GM21515 (cell line): ENCODE measurements at regions not wholly inside any gene's neighbourhood (a gene's known extent, or its start where the extent isn't known, plus 50 kb on each side); places are given as distances from the start of the nearest gene placed in this dataset.

ENCODE experiments used
- ATAC-seq: cut with Tn5 transposase; IDR thresholded peaks from one replicate; pipeline ENCODE4 v1.9.1; 2021; ENCODE audit not compliant: unreplicated experiment

DNA sequence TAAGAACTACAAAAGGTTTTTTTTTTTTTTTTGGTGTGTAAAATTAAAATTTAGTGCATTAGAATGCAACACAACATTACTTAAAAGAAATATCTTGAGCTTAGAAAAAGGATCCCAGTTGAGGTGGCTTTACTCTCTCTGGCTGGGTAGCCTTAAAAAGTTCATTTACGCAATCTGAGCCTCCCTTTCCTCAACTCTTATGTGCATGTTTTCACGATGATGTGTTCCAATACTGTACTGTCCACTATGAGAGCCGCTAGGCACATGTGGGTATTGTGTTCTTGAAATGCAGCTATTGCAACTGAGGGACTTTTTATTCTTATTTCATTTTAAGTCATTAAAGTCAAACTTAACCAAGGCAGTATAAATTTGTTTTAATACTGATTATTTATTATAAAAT is 460.9 kb upstream of the SYT1 start:
- ATAC-seq = no peak

DNA sequence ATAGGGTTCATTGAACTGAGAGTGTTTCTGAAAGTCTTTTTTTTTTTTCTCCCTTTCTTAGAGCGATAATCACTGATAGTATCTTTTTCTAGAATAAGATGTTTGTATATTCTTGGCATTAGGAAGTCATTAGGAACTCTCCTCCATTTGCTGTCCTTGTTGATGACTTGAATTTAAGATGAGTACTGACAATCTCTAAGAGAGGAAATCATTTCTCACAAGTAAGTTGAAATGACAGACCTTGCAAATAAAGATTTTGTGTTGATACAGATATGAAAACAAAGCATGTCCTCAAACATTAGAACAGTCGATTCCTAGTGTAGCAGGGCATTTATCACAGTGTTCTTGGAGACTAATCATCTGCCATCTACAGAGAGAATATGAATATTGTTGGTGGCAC is 458.4 kb upstream of the SYT1 start:
- ATAC-seq = no peak

DNA sequence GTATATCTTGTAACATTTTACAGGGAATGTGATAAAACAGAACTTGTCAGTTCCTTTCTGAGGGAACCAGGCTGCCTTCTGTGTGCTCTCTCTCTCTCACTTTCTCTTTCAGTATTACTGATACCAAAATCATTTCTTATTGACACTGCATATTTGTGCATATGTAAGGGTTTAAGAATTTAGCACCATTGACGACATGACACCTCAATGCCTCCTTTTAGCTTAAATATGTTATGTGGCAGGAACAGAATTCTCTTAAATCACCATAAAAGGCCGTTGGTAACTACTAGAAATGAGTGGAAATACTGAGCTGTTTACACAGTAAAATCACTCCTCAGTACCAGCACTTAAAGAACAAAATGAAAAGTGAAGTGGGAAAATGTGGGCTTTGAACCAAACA is 457.7 kb upstream of the SYT1 start:
- ATAC-seq = peak; percentile 92

DNA sequence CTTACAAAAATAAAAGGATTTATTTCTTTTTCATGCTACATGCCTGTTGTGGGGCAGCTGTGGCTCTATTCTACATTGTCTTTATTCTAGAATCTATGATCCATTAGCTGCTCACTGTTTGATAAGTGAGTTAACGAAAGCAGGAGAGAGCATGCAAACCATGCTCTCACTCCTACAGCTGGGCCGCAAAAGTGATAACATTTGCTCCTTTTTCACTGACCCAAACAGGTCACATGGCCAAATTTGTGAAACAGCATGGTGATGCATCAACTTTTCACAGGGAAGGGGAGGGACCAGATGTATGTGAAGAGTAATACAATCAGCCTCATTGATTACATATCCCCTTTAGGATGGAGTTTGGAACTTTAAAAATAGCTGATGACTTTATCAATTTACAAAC is 456.9 kb upstream of the SYT1 start:
- no peak for ATAC-seq

DNA sequence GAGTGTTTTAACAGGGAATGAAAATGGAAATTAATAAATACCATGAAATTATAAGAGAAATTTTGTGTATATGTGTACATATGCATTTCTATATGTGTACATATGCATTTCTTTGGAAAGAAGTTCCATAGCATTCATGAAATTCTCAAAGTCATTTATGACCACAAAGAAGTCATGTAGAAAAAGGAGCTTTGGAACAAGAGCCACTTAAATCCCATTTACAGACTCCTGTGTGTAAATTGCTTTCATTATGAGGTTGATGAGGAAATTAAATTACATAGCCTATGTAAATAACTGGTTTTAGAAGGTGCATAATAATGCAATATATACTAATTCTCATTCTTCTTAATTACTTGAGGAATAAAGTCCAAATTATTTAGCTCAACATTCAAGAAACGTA is 450.5 kb upstream of the SYT1 start:
- ATAC-seq = no peak

DNA sequence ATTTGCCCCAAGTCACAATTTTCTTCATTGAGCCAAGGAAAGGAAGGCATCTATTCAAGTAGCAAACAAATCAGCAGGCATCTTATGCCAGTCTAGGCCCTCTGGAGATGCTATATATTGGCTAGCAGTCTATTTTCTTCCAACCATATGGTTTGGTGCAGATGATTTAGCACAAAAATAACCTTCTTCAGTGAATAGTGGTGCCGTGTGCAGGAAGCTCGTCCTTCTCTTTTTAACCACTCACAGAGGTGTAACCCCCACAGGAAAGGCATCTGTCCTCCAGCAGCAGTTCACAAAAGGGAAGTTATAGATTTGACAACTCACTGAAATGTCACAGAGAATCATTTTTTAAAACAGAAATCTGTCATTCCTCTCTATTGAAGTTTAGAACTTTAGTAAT is 445.7 kb upstream of the SYT1 start:
- peak; percentile 67 for ATAC-seq

DNA sequence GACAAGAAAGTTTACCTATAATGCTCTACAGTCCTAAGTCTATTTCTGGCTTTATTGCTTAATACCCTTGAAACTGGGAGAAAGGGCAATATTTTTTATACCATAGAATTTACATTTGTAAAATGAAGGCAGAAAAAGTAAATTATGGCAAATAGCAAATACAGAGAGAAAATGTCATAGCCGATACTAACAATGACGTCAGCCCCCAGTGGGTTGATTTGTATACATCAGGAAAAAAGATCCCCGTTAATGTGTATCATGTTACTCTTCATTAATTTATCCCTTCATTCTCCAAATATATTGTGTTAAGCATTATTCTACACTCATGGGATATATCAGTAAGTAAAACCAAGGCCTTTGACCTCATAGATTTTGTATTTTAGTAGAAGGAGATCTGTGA is 445.1 kb upstream of the SYT1 start:
- ATAC-seq = no peak

DNA sequence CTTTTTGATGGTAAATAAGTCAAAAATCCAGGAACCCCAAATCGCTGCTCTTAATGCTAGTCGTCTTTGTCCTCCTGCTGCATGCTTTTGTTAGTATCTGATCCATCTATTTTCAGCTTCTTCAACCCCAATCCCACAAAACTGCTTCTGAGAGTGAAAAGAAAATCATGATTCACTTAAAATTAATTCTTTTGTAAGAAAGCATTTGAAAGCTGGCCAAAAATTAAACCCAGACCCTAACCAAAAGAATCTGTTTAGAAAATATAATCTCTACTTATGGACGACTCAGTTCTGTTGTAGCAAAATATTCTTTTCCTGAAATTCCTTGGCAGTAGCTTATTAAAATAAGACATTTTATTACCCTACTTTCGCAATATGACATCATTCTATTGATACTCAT is 443.6 kb upstream of the SYT1 start:
- no peak for ATAC-seq

DNA sequence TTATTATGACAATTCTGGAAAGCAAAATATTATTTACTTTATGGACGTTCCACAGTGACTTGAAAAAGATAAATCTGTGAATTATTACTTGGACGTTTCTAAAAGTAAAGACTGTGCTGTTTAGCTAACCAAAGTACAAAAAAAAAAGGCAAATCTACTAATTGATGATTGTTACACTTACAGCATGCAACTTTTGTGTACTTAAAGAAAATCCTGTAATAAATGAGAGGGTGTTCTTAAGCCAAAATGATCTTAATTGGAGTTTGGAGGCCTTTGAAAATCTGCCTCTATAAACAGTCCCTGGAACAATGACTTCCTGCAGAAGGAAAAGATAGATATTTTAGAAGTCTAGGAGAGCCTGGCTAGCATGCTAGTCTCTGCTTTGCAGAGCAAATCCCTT is 434.0 kb upstream of the SYT1 start:
- no peak for ATAC-seq

DNA sequence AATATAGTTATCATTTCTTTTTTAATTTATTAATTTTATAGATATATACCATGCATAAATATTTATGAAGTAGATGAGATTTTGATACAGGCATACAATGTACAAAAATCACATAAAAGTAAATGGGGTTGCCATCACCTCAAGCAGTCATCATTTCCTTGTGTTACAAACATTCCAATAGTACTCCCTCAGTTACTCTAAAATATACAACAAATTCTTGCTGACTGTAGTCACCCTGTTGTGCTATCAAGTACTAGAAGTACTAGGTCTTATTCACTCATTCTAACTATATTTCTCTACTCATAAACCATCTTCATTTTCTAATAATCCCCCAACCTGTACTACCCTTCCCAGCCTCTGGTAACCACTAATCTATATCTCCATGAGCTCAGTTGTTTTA is 432.6 kb upstream of the SYT1 start:
- ATAC-seq = no peak

DNA sequence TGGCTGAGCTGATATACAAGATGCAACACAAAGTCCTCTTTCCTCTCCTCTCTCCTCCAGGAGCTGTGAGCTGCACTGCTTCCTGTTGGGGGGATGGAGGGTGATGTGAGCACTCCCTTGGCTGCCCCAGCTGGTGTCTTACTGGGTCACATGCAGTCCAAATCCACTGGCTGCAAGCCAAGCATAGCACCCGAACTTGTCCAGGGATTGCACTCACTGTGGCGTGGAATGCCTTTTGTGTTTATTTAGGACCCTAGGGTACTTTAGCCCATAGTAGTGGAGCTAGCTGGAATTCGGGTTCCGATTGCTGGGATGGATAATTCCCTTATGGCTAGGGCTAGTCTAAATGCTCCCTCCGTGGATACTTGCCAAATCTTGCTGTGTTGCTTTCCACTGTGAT is 424.9 kb upstream of the SYT1 start:
- ATAC-seq = no peak

DNA sequence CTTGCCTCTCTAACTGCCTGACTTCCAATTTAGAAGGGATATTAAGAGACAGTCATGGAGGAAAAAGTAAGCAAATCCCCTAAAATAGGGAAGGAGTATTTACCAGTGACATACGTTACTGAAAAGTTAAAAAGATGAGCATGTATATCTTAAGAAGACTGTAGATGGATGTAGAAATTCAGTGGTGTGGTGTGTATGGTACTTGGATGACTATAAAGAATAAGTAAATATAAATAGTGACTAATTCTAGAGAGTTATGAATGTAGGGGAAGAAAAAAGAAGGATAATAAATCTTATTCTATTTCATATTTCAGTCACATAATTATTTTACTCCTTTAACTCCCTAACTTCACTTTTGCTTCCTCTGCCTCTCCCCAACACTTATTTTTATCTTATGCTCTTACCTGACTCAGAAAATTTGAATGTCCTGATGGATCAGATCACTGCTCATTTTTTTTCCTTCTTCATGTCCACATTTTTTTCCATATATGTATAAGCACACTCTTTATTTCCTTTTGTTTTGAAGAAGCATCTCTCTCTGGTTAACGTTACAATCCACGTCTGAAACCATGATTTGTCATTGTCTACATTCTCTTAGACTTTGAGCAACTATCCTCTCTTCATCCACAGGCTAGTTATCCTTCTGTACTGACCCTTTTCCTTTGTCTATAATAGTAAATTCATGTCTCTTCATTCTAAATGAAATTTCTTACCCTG is 422.7 kb upstream of the SYT1 start:
- no peak for ATAC-seq

DNA sequence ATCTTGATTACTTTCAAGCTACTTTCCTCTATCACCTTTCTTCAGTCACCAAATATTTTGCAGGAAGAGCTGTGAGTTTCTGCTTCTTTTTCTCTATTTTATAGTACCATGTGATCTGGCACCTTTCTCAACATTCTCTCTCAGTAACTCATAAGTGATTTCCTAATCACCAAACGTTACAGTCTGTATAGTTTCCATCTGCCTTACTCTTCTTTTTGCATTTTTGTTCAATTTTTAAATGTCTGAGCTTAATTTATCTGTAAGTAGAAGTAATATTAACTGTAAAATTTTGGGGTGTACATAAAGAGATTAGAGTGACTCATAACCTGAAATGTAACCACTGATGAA is 422.1 kb upstream of the SYT1 start:
- no peak for ATAC-seq

DNA sequence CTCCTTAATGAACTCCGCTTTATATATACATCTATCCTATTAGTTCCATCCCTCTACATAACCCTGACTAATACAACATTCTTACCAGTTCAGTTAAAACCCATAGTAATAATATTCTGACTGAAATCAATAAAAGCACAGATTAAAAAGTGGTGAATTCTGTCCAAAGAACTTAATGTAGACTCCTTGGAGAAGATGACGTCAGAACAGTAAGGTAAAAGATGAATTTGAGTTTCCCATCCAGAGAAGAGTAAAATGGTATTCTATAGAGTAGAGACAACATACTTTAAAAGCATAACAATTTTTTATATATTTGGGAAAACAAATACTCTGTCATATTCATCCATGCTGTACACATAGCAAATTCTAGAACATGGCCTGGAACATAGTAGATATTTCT is 418.0 kb upstream of the SYT1 start:
- no peak for ATAC-seq

DNA sequence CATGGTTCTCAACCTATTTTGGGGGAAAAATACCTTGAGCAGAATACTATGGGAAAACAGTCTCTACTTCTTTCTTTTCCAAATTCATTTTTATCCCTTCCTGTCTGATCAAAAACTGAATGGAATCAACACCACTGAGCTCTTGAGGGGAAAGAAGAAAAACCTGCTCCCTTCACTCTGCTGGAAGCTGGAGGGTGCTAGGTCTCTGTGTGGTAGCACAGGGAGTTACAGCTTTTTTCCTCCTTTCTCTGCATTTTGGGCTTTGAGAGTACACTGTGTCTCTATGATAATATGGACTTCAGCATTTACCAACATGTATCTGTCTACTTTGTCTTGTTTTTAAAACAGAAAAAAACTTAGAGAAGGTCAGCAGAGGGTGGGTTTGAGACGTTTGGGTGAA is 417.2 kb upstream of the SYT1 start:
- no peak for ATAC-seq

DNA sequence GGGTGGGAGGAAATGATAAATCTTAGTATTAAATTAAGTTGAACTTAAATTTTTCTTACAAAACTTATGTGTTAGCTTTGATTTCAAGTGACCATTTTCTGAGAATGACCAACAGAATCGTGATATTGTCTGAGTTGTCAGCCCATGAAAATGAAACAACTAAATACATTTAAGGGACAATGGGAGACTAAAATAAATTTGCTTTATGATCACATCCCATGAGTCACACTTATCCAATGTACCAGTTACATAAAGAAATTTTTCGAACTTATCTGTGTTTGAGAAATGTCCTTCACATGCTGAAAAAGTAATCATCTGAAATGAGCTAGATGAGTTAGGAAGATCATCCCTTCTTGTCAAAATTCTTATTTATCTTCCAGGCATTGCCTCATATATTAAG is 415.9 kb upstream of the SYT1 start:
- no peak for ATAC-seq

DNA sequence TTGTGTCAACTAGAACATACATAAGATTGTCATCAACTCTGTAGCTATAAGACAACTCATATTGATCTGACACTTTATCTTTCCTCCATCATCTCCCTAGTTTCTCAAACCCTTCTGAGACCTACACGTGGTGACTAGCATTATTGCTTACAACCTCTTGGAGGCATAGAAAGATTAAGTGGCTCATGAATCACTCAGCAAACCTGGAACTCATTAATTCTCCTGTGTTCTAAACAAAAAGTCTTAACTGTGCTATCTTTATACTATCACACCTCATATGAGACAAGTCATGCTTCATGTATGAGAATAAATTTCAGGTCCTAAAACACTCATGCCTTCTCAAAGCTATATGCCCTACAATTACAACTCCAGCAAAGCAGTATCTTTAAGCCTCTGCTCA is 408.6 kb upstream of the SYT1 start:
- no peak for ATAC-seq

DNA sequence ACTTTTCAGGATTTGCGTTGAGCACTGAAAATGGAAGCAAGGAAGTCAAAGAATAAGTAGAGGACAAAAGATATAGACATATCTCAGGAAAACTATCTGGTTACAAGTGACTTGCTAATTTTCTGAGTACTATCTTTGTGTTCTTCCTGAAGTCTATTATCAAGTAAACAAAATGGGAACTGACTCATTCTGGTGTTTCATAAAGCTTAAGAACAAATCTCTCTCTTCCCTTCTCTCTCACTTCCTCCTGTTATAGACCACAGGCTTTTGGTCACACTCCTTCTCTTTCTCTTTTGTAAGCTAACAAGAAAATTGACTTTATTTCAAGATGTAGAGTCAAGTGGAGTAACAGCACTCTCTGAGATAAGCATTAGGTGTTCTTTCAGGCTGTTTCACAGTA is 406.6 kb upstream of the SYT1 start:
- ATAC-seq = peak; percentile 100

DNA sequence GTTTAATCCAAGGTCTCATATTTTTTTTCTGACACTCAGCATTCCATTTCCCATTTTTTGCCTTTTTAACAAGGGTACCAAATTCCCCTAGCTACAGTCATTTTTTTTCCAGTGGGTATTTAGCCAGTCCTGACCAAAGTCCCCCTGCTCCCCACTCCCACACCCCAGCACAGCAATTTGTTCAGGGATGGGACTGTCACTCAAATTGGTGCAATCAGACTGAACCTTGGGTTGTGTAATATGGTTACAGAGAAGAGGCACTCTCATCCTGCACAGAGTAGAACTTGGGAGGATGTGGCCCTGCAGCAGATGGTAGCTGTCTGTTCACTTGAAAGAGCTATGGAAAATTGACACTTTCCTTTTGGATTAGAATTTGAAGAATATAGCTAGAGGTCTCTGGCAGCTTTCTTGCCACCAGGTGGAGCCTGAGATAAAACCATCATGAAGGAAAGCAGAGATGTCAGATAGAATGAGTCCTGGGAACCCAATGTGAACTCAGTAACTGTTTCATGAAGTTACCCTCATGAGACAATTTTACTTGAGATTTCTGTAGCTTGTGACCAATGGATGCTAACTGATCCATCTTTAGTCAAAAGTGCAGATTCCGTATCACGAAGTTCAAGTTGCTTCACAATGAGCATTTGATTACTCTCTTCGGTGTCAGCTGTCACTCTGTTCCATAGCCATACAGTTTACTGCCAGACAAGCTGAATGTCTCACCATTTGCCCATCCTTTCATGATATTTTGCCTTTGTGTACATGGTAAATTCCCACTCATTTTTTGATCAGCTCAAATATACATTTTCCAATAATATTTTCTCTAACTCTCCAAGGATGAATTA is 394.0 kb upstream of the SYT1 start:
- ATAC-seq = no peak

DNA sequence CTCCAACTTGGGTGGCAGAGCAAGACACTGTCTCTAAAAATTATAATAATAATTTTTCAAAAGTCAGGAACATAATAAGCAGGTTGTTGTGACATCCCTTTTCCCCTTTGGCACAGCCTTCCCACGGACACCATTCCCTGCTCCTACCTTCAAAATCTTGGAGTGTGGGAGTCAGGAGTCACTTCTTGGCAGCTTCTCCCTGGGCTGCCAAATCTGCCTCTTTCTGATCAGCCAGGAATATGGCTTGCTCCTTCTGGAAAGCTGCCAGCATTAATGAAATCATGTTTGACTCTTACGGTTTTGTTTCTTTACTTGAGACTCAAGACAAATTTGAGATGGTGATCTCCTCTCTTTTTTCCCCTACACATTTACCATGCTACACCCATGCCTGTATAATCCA is 391.4 kb upstream of the SYT1 start:
- no peak for ATAC-seq

DNA sequence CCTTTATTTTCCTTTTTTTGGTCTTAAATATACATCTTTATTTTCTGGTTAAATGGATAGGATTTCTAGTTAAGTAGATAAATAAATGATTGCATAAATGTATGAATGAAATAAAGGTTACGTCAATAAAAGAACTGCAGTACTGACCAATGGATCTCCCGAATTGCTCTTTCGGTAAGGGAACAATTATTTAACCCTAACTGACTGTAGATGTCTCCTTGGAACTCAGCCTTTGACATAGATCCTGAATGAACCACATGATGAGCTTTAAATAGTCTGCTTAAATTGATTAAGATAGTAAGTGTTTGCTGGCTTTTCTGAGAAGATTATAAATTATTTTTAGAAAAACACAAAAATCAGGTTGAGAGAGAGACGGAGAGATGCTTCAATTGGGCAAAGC is 391.0 kb upstream of the SYT1 start:
- no peak for ATAC-seq

DNA sequence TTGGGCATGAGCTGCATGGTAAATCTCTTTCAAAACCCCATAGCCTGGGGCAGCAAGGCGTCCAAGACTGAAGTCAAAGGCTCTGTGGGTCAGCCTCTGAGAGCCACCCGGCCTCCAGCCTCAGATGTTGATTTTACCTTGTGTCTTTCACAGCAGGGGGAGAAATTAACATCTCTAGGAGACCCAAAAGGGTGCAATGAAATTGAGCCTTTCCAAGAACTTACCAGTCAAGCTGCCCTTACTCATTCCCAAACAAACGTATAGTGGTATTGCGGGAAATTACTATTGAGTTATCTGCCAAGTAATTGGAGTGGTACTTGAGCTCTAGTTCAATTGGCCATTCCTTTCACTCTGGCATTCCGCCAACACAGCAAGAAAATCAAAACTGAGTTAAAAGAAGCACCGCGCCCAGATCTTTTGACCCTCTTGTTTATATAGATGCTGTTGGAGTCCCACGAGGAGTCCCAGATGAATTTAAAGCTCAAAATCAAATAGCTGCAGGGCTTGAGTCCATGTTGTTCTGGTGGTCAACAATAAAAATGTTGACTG is 380.7 kb upstream of the SYT1 start:
- no peak for ATAC-seq

DNA sequence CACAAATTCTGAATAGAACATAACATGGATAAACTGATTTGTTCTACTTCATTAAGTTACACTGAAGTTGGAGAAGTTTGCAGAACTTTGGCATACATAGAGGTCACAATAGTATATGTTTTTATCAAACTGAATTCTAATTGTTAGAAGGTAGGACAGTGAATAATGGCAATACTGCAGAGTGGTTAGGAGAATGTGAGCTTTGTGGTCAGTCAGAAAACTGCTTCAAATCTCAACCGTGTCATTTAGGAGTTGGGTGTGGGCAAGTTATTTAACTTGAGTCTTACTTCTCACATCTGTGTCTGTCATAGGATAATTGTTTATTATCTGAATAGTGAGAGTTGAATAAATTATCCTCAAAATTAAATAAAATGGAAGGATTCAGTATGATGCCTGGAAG is 374.6 kb upstream of the SYT1 start:
- no peak for ATAC-seq
